ENCODE measurements at regions not wholly inside any gene's neighbourhood (a gene's known extent, or its start where the extent isn't known, plus 50 kb on each side); places are given as distances from the start of the nearest gene placed in this dataset.
"Not testable (repeated sequence)": the region's sequence is repeated elsewhere in the genome, so short reads cannot be mapped to it uniquely, and the experiment has no call there.

- peak; percentile 33 for TF ChIP-seq CTCF (IDR thresholded peaks at IDR 0.05; ENCODE audit: low read depth, low read length)
- not testable (repeated sequence) for DNase-seq (ENCODE audit: extremely low read depth, low read depth)
These were observed 50.0 kb upstream of the TGIF2LX start for GRCh38 chrX:89871662-89872061.
